Cardiac fibroblast (primary cell): ENCODE measurements at regions not wholly inside any gene's neighbourhood (a gene's known extent, or its start where the extent isn't known, plus 50 kb on each side); places are given as distances from the start of the nearest gene placed in this dataset.
"Not testable (repeated sequence)": the region's sequence is repeated elsewhere in the genome, so short reads cannot be mapped to it uniquely, and the experiment has no call there.

Experiments
- DNase-seq, 2 donors: peaks; one replicate each; pipeline versions ENCODE4 v3.0.0 to v3.0.0-alpha.2; 2010; ENCODE audit warnings: low read depth in 2 of 2
- H3K4me3 ChIP-seq, 2 donors: replicated peaks in 1 of 2; 1 replicate in 1 of 2; 2 replicates in 1 of 2; pipeline ENCODE4 v1.5.1; 2011; ENCODE audit warnings: low read depth in 2 of 2, low read length in 2 of 2, mild to moderate bottlenecking in 2 of 2, moderate library complexity in 1 of 2
- CTCF ChIP-seq: IDR thresholded peaks from one replicate; pipeline ENCODE4 v1.5.1; 2011; ENCODE audit warnings: low read depth, mild to moderate bottlenecking, low read length, inconsistent platforms

GRCh38 chr6:95725344-95725743 lies 148.0 kb downstream of the MANEA start:
- no peak overlapping the region for H3K4me3 ChIP-seq
- no peak for DNase-seq
- TF ChIP-seq CTCF, result no peak

GRCh38 chr6:95740157-95740556 lies 162.8 kb downstream of the MANEA start:
- DNase-seq, result no peak
- TF ChIP-seq CTCF, result no peak
- H3K4me3 ChIP-seq, result no peak overlapping the region

GRCh38 chr6:95741045-95741444 lies 163.7 kb downstream of the MANEA start:
- DNase-seq, result no peak
- TF ChIP-seq CTCF, result no peak
- no peak overlapping the region for H3K4me3 ChIP-seq

GRCh38 chr6:95742767-95743289 lies 165.5 kb downstream of the MANEA start:
- no peak for TF ChIP-seq CTCF
- no peak for DNase-seq

GRCh38 chr6:95743591-95743990 lies 166.3 kb downstream of the MANEA start:
- no peak for TF ChIP-seq CTCF
- no peak for DNase-seq

More at GRCh38 chr6:95742767-95743289, 165.5 kb downstream of the MANEA start:
- no peak overlapping the region for H3K4me3 ChIP-seq

GRCh38 chr6:95758236-95759069 lies 181.1 kb downstream of the MANEA start:
- not testable (repeated sequence) for DNase-seq, H3K4me3 ChIP-seq

More at GRCh38 chr6:95743591-95743990, 166.3 kb downstream of the MANEA start:
- H3K4me3 ChIP-seq, result no peak overlapping the region

- no peak overlapping the region for H3K4me3 ChIP-seq
- DNase-seq, result no peak
- no peak for TF ChIP-seq CTCF
These were observed 190.6 kb downstream of the MANEA start for GRCh38 chr6:95767897-95768463.
